ENCODE measurements at regions not wholly inside any gene's neighbourhood (a gene's known extent, or its start where the extent isn't known, plus 50 kb on each side); places are given as distances from the start of the nearest gene placed in this dataset.

GRCh38 chr20:23232219-23232581 is 118.4 kb upstream of the NXT1 start:
- intact Hi-C loops (cut with micrococcal nuclease; ENCODE audit: unreplicated experiment) (no loop called here), in situ Hi-C loops (cut with MboI) (loop anchor here (25.0 kb wide), 1 partner anchor 895 kb away; no protein-coding TSS in a partner anchor)
- H3K4me2 ChIP-seq (ENCODE audit: control insufficient read depth, insufficient read depth), result no peak overlapping the region
- BruUV-seq (replicated peaks), result no TSS peak
- H3K9me3 ChIP-seq (replicated peaks; ENCODE audit: control insufficient read depth, insufficient read depth, low read length), result no peaks in the 10 kb centered on the region; the same call in 2 of the 3 replicates
- H3K4me1 ChIP-seq (ENCODE audit: control insufficient read depth, insufficient read depth, low read length), result no peaks in the 10 kb centered on the region
- ATAC-seq (no peak), FAIRE-seq (no peak), DNase-seq (ENCODE audit: low read depth, low spot score) (no peak)
- H3K9ac ChIP-seq (ENCODE audit: control insufficient read depth, insufficient read depth, low read length), result no peak overlapping the region
- H4K20me1 ChIP-seq (ENCODE audit: control insufficient read depth, insufficient read depth), result no peaks in the 10 kb centered on the region
- no peak overlapping the region for H3K4me3 ChIP-seq
- H3K27me3 ChIP-seq (replicated peaks in 1 of 2; ENCODE audit: control insufficient read depth in 2 of 2, insufficient read depth in 2 of 2, low read length in 1 of 2), result no peaks in the 10 kb centered on the region
- POLR2A ChIA-PET, result no interaction called here
- CTCF ChIA-PET, result interaction anchor here (3.9 kb wide), 1 partner anchor 180 kb away, joined by 34 read pairs; the partner anchor contains the start of gene THBD
- H3K27ac ChIP-seq (ENCODE audit: control insufficient read depth, insufficient read depth), result no peak overlapping the region
- no peaks in the 10 kb centered on the region for H3K36me3 ChIP-seq (ENCODE audit: control insufficient read depth in 2 of 2, insufficient read depth in 2 of 2, low read length in 1 of 2)
- 65% methylated on average over 4 of the region's 4 CpGs for WGBS (ENCODE audit: insufficient coverage, insufficient replicate concordance, low lambda C conversion rate, missing lambda C conversion rate)
- RAD21 ChIA-PET (ENCODE audit: unreplicated experiment), result no interaction called here
- no peak overlapping the region for H2AFZ ChIP-seq (ENCODE audit: control insufficient read depth, low read depth, low read length)
- no peak for TF ChIP-seq ZBTB4 (CRISPR knock-in tag; IDR thresholded peaks at IDR 0.05)
- no peak for TF ChIP-seq TBL1XR1 (IDR thresholded peaks at IDR 0.05; ENCODE audit: low read depth, low read length)
- no peak for TF ChIP-seq PAX8 (IDR thresholded peaks at IDR 0.05)
- no peak for TF ChIP-seq DPF2 (IDR thresholded peaks at IDR 0.05)
- TF ChIP-seq ASH2L (IDR thresholded peaks at IDR 0.05; ENCODE audit: borderline replicate concordance, low read depth), result no peak
- TF ChIP-seq CEBPZ (IDR thresholded peaks at IDR 0.05; ENCODE audit: low read depth, low read length), result no peak
- no peak for TF ChIP-seq POLR2A (IDR thresholded peaks at IDR 0.05; ENCODE audit: low read depth, low read length)
- no peak for TF ChIP-seq CHD4 (IDR thresholded peaks at IDR 0.05)
- SMC1A ChIA-PET (ENCODE audit: uncharacterized antibody, unreplicated experiment), result no interaction called here
- no peaks in the 10 kb centered on the region for H3K79me2 ChIP-seq (ENCODE audit: control insufficient read depth, insufficient read depth, low read length)

All from GM12878 (cell line).